Astrocyte (in vitro differentiated cells and primary cell): ENCODE measurements at regions not wholly inside any gene's neighbourhood (a gene's known extent, or its start where the extent isn't known, plus 50 kb on each side); places are given as distances from the start of the nearest gene placed in this dataset.

ENCODE experiments used
- DNase-seq: peaks from one replicate; pipeline ENCODE4 v3.0.0-alpha.2; 2010; ENCODE audit warnings: low read depth
- FAIRE-seq: peaks from 2 replicates; lab custom pipeline; 2011; peaks lifted over from hg19 to GRCh38; lab: Jason Lieb, UNC
- H2AFZ ChIP-seq: 2 replicates; pipeline ENCODE4 v1.6.0; 2012; ENCODE audit warnings: low read depth, low read length, inconsistent platforms
- H3K27ac ChIP-seq: 2 replicates; pipeline ENCODE4 v1.5.1; 2011; ENCODE audit warnings: low read depth, low read length, inconsistent platforms
- H3K27me3 ChIP-seq: 2 replicates; pipeline ENCODE4 v1.6.0; 2011; ENCODE audit warnings: low read length, inconsistent platforms; ENCODE audit not compliant: insufficient read depth
- H3K36me3 ChIP-seq: 2 replicates; pipeline ENCODE4 v1.5.1; 2011; ENCODE audit warnings: low read length, inconsistent platforms; ENCODE audit not compliant: insufficient read depth
- H3K4me1 ChIP-seq: 2 replicates; pipeline ENCODE4 v1.5.1; 2011; ENCODE audit warnings: low read length, inconsistent platforms; ENCODE audit not compliant: insufficient read depth
- H3K4me2 ChIP-seq: 2 replicates; pipeline ENCODE4 v1.6.0; 2012; ENCODE audit warnings: low read length, inconsistent platforms
- H3K4me3 ChIP-seq: 2 replicates; pipeline ENCODE4 v1.5.1; 2011; ENCODE audit warnings: low read depth, mild to moderate bottlenecking, low read length, inconsistent platforms; ENCODE audit not compliant: insufficient read depth
- H3K79me2 ChIP-seq: 2 replicates; pipeline ENCODE4 v1.6.0; 2012; ENCODE audit warnings: mild to moderate bottlenecking, low read length, inconsistent platforms; ENCODE audit not compliant: insufficient read depth
- H3K9ac ChIP-seq: 2 replicates; pipeline ENCODE4 v1.6.0; 2012; ENCODE audit warnings: mild to moderate bottlenecking, low read length, inconsistent platforms
- H3K9me3 ChIP-seq: 2 replicates; pipeline ENCODE4 v1.5.1; 2012; ENCODE audit warnings: low read depth, mild to moderate bottlenecking, low read length, inconsistent platforms; ENCODE audit not compliant: insufficient read depth
- H4K20me1 ChIP-seq: 2 replicates; pipeline ENCODE4 v1.6.0; 2012; ENCODE audit warnings: low read length, inconsistent platforms; ENCODE audit not compliant: insufficient read depth
- H3K27ac Mint-ChIP-seq: one replicate; pipeline ENCODE4 v1.8.0; 2021; ENCODE audit warnings: mild to moderate bottlenecking, mixed read lengths; ENCODE audit not compliant: unreplicated experiment
- H3K27me3 Mint-ChIP-seq: one replicate; pipeline ENCODE4 v1.8.0; 2021; ENCODE audit warnings: low read depth, mixed read lengths; ENCODE audit not compliant: unreplicated experiment
- H3K36me3 Mint-ChIP-seq: one replicate; pipeline ENCODE4 v1.8.0; 2021; ENCODE audit warnings: low read depth, mixed read lengths; ENCODE audit not compliant: unreplicated experiment
- H3K4me1 Mint-ChIP-seq: one replicate; pipeline ENCODE4 v1.8.0; 2021; ENCODE audit warnings: low read depth, mixed read lengths; ENCODE audit not compliant: unreplicated experiment
- H3K4me3 Mint-ChIP-seq: one replicate; pipeline ENCODE4 v1.8.0; 2021; ENCODE audit warnings: mild to moderate bottlenecking, moderate library complexity, mixed read lengths; ENCODE audit not compliant: unreplicated experiment
- H3K9me3 Mint-ChIP-seq: one replicate; pipeline ENCODE4 v1.8.0; 2021; ENCODE audit warnings: mild to moderate bottlenecking, mixed read lengths; ENCODE audit not compliant: unreplicated experiment
- CTCF ChIP-seq: IDR thresholded peaks from 2 replicates; pipeline ENCODE4 v1.5.1; 2011; ENCODE audit warnings: low read depth, mild to moderate bottlenecking, inconsistent platforms, low read length, moderate library complexity; ENCODE audit not compliant: insufficient read depth
- EZH2 ChIP-seq: IDR thresholded peaks from 2 replicates; pipeline ENCODE4 v1.6.1; 2012; ENCODE audit warnings: mild to moderate bottlenecking, low read length, inconsistent platforms; ENCODE audit not compliant: insufficient read depth

GRCh38 chr2:2656115-2657011 lies 325.3 kb upstream of the MYT1L start:
- Histone ChIP-seq H3K27ac (no peak overlapping the region), H3K4me3 (no peak overlapping the region), H4K20me1 (no peaks in the 10 kb centered on the region), H3K79me2 (no peaks in the 10 kb centered on the region), H3K36me3 (no peaks in the 10 kb centered on the region), H2AFZ (peak overlapping the region; percentile 10), H3K9me3 (peaks cover 3% of the 10 kb centered on the region), H3K4me2 (no peak overlapping the region), H3K4me1 (no peaks in the 10 kb centered on the region), H3K9ac (no peak overlapping the region), H3K27me3 (no peaks in the 10 kb centered on the region)
- Mint-ChIP-seq H3K27me3 (peaks cover 2% of the 10 kb centered on the region), H3K27ac (no peak overlapping the region), H3K4me1 (peaks cover 20% of the 10 kb centered on the region), H3K36me3 (peaks cover 3% of the 10 kb centered on the region), H3K9me3 (peaks cover 12% of the 10 kb centered on the region), H3K4me3 (no peak overlapping the region)
- FAIRE-seq, result no peak
- no peak for TF ChIP-seq EZH2
- TF ChIP-seq CTCF, result no peak
- DNase-seq, result no peak

- Mint-ChIP-seq H3K4me1 (peaks cover 16% of the 10 kb centered on the region), H3K36me3 (no peaks in the 10 kb centered on the region), H3K9me3 (peaks cover 12% of the 10 kb centered on the region), H3K27me3 (peaks cover 2% of the 10 kb centered on the region), H3K4me3 (no peak overlapping the region), H3K27ac (no peak overlapping the region)
- DNase-seq (no peak), FAIRE-seq (no peak)
- H3K79me2 ChIP-seq, result no peaks in the 10 kb centered on the region
- H3K27me3 ChIP-seq, result no peaks in the 10 kb centered on the region
- H3K9me3 ChIP-seq, result peaks cover 3% of the 10 kb centered on the region
- TF ChIP-seq EZH2 (no peak), CTCF (no peak)
- no peak overlapping the region for H3K27ac ChIP-seq
- no peak overlapping the region for H3K9ac ChIP-seq
- H3K36me3 ChIP-seq, result no peaks in the 10 kb centered on the region
- H3K4me3 ChIP-seq, result no peak overlapping the region
- H3K4me2 ChIP-seq, result no peak overlapping the region
- H3K4me1 ChIP-seq, result no peaks in the 10 kb centered on the region
- no peaks in the 10 kb centered on the region for H4K20me1 ChIP-seq
- peak overlapping the region; percentile 10 for H2AFZ ChIP-seq
These were observed 324.5 kb upstream of the MYT1L start for GRCh38 chr2:2655453-2656114.
